Endothelial cell of umbilical vein (primary cell): ENCODE measurements at regions not wholly inside any gene's neighbourhood (a gene's known extent, or its start where the extent isn't known, plus 50 kb on each side); places are given as distances from the start of the nearest gene placed in this dataset.

Experiments
- BruUV-seq: library from RNA; stranded (reverse); fragments of 400-500 nt; replicated peaks from 2 replicates; lab custom pipeline; 2021; lab: Mats Ljungman, UMichigan
- CTCF ChIA-PET: fragments of 300-600, 350-600 bp; sonication (Branson Sonifier 250); formaldehyde crosslinking; loops from one replicate; lab custom pipeline; 2021; ENCODE audit warnings: antibody characterized with exemption, inconsistent platforms; lab: Charles Lee
- POLR2A ChIA-PET: fragments of 300-600, 350-600 bp; sonication (Branson Sonifier 250); formaldehyde crosslinking; loops from one replicate; lab custom pipeline; 2021; ENCODE audit warnings: antibody characterized with exemption, inconsistent platforms; lab: Charles Lee
- DNase-seq: peaks from one replicate; pipeline ENCODE4 v3.0.0-alpha.2; 2011; ENCODE audit warnings: low read depth, low spot score
- FAIRE-seq: peaks from 2 replicates; lab custom pipeline; 2011; peaks lifted over from hg19 to GRCh38; lab: Jason Lieb, UNC
- H2AFZ ChIP-seq: 2 replicates; pipeline ENCODE4 v1.6.0; 2012; ENCODE audit warnings: low read depth, low read length, control low read depth, inconsistent platforms
- H3K27ac ChIP-seq: 2 replicates; pipeline ENCODE4 v1.5.1; 2011; ENCODE audit warnings: low read depth, mild to moderate bottlenecking, control low read depth, low read length, moderate library complexity; ENCODE audit not compliant: insufficient read depth
- H3K27me3 ChIP-seq, 2 experiments: 2 replicates each; pipeline versions ENCODE4 v1.6.0 to v1.6.1; 2011; ENCODE audit warnings: low read length in 2 of 2, mixed read lengths in 1 of 2; ENCODE audit not compliant: control insufficient read depth in 2 of 2, insufficient read depth in 2 of 2
- H3K36me3 ChIP-seq, 2 experiments: 2 replicates in 1 of 2; 3 replicates in 1 of 2; pipeline ENCODE4 v1.5.1; 2011; ENCODE audit warnings: low read length in 2 of 2, mild to moderate bottlenecking in 1 of 2, moderate library complexity in 1 of 2; ENCODE audit not compliant: control insufficient read depth in 2 of 2, insufficient read depth in 2 of 2; ENCODE audit errors: extremely low read depth in 1 of 2
- H3K4me1 ChIP-seq: 3 replicates; pipeline ENCODE4 v1.5.1; 2011; ENCODE audit warnings: mild to moderate bottlenecking, low read length; ENCODE audit not compliant: control insufficient read depth, insufficient read depth; ENCODE audit errors: extremely low read depth
- H3K4me2 ChIP-seq: 2 replicates; pipeline ENCODE4 v1.6.1; 2011; ENCODE audit warnings: low read length, control low read depth, mixed read lengths; ENCODE audit not compliant: insufficient read depth
- H3K4me3 ChIP-seq, 3 experiments: fragments of 200-600 bp in 1 of 3; sonication (generic), shearing (Covaris generic) in 1 of 3; replicated peaks in 1 of 3; 2 replicates each; pipeline ENCODE4 v1.5.1; 2011 to 2016; ENCODE audit warnings: control low read depth in 3 of 3, low read length in 3 of 3, mild to moderate bottlenecking in 2 of 3, inconsistent platforms in 1 of 3, low read depth in 1 of 3, moderate library complexity in 1 of 3; ENCODE audit not compliant: insufficient read depth in 1 of 3
- H3K79me2 ChIP-seq: 2 replicates; pipeline ENCODE4 v1.6.0; 2012; ENCODE audit warnings: low read length, inconsistent platforms; ENCODE audit not compliant: control insufficient read depth, insufficient read depth
- H3K9ac ChIP-seq: replicated peaks from 2 replicates; pipeline ENCODE3; 2011; ENCODE audit warnings: low read length, control low read depth; ENCODE audit not compliant: insufficient read depth; ENCODE audit errors: extremely low read depth
- H3K9me1 ChIP-seq: replicated peaks from 3 replicates; pipeline ENCODE4 v1.6.0; 2011; ENCODE audit warnings: mild to moderate bottlenecking, low read length; ENCODE audit not compliant: control insufficient read depth, insufficient read depth; ENCODE audit errors: extremely low read depth
- H3K9me3 ChIP-seq: replicated peaks from 2 replicates; pipeline ENCODE4 v1.5.1; 2012; ENCODE audit warnings: low read length, inconsistent platforms; ENCODE audit not compliant: control insufficient read depth, insufficient read depth
- H4K20me1 ChIP-seq: replicated peaks from 2 replicates; pipeline ENCODE3; 2011; ENCODE audit warnings: mild to moderate bottlenecking, low read length; ENCODE audit not compliant: control insufficient read depth, insufficient read depth; ENCODE audit errors: extremely low read depth
- CTCF ChIP-seq, 2 donors: IDR thresholded peaks; 1 replicate in 1 of 2; 2 replicates in 1 of 2; pipeline ENCODE4 v1.5.1; 2011; ENCODE audit warnings: low read length in 2 of 2, mild to moderate bottlenecking in 2 of 2, moderate library complexity in 2 of 2, control low read depth in 1 of 2, inconsistent platforms in 1 of 2, low read depth in 1 of 2; ENCODE audit not compliant: insufficient read depth in 1 of 2; ENCODE audit errors: extremely low read depth in 1 of 2
- EZH2 ChIP-seq: IDR thresholded peaks from 2 replicates; pipeline ENCODE4 v1.6.1; 2012; ENCODE audit warnings: borderline replicate concordance, low read depth, mild to moderate bottlenecking, moderate library complexity, low read length, inconsistent platforms; ENCODE audit not compliant: severe bottlenecking
- FOS ChIP-seq: IDR thresholded peaks from 2 replicates; pipeline ENCODE4 v1.6.1; 2011; ENCODE audit warnings: mild to moderate bottlenecking, low read length, moderate library complexity, borderline replicate concordance; ENCODE audit not compliant: insufficient read depth
- GATA2 ChIP-seq: IDR thresholded peaks from 2 replicates; pipeline ENCODE4 v1.7.0; 2011; ENCODE audit warnings: low read depth, mild to moderate bottlenecking, moderate library complexity, mixed read lengths, low read length; ENCODE audit not compliant: insufficient read length, insufficient read depth
- JUN ChIP-seq: IDR thresholded peaks from 2 replicates; pipeline ENCODE4 v1.6.1; 2011; ENCODE audit warnings: borderline replicate concordance, low read depth; ENCODE audit not compliant: insufficient read length, insufficient read depth
- MAX ChIP-seq: IDR thresholded peaks from 2 replicates; pipeline ENCODE4 v1.6.1; 2011; ENCODE audit not compliant: insufficient read depth, insufficient read length
- MYC ChIP-seq: IDR thresholded peaks from one replicate; pipeline ENCODE4 v1.6.1; 2011; ENCODE audit warnings: mild to moderate bottlenecking, low read depth, low read length
- POLR2A ChIP-seq: IDR thresholded peaks from 2 replicates; pipeline ENCODE4 v1.6.1; 2012; ENCODE audit warnings: low read depth, mild to moderate bottlenecking, control low read depth, low read length
- POLR2AphosphoS5 ChIP-seq: IDR thresholded peaks from 2 replicates; pipeline ENCODE4 v1.6.1; 2012; ENCODE audit warnings: low read depth, mild to moderate bottlenecking, control low read depth, low read length, moderate library complexity; ENCODE audit not compliant: insufficient read depth
- dilution Hi-C: fragments of 300-500 bp; cut with MboI; formaldehyde crosslinking; loops from one replicate; pipeline ENCODE4 v1.15.0; 2019; ENCODE audit warnings: low sequenced_read_pairs; ENCODE audit not compliant: extremely low pct_ligation_motif_present
- intact Hi-C: fragments of 100-400 bp; cut with micrococcal nuclease; formaldehyde crosslinking; loops from one replicate; pipeline ENCODE4 v1.10.0; 2022

DNA sequence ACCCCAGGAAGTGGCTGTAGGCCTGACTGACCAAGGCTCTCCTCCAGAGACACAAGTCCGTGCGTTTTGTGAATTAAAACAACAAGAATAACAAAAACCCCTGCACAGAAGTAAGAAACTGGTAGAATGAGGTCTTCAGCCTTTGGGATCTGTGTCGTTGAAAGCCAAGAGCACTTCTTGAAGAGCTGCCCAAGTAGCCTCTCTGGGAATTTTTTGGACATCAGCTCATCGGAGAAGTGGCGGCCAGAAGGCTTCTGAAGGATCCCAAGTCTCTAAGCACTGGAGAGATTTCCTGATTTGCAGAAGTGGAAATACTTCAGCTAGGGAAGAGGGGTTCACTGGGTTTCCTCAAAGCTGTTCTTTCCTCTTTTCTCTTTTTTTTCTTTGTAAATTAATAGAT is 100.4 kb upstream of the ZNF536 start:
- FAIRE-seq (no peak), DNase-seq (no peak)
- ChIA-PET POLR2A (no interaction called here), CTCF (no interaction called here)
- no peak overlapping the region for H2AFZ ChIP-seq
- H3K9me1 ChIP-seq, result no peaks in the 10 kb centered on the region
- TF ChIP-seq POLR2AphosphoS5 (no peak), JUN (no peak), GATA2 (no peak), POLR2A (no peak), FOS (no peak), MYC (no peak), EZH2 (no peak), CTCF (IDR thresholded peaks at IDR 0.05; ENCODE audit: extremely low read depth in 1 of 2, insufficient read depth in 1 of 2, low read depth in 1 of 2, low read length in 2 of 2) (no peak), MAX (no peak)
- no peaks in the 10 kb centered on the region for H3K4me1 ChIP-seq
- no peaks in the 10 kb centered on the region for H3K27me3 ChIP-seq
- intact Hi-C loops (no loop called here), dilution Hi-C loops (no loop called here)
- BruUV-seq, result no TSS peak
- H3K79me2 ChIP-seq, result no peaks in the 10 kb centered on the region
- no peak overlapping the region for H3K4me3 ChIP-seq
- no peak overlapping the region for H3K9ac ChIP-seq
- no peaks in the 10 kb centered on the region for H4K20me1 ChIP-seq
- no peak overlapping the region for H3K4me2 ChIP-seq
- no peaks in the 10 kb centered on the region for H3K36me3 ChIP-seq
- no peak overlapping the region for H3K27ac ChIP-seq
- H3K9me3 ChIP-seq, result no peaks in the 10 kb centered on the region
